H9 (cell line): ENCODE measurements at regions not wholly inside any gene's neighbourhood (a gene's known extent, or its start where the extent isn't known, plus 50 kb on each side); places are given as distances from the start of the nearest gene placed in this dataset.

Experiments used
- DNase-seq: peaks from one replicate; pipeline ENCODE4 v3.0.0-alpha.2; 2017
- H2AFZ ChIP-seq: one replicate; pipeline ENCODE4 v1.6.1; 2013; ENCODE audit warnings: mild to moderate bottlenecking, low read length, control low read depth, moderate library complexity
- H2AK5ac ChIP-seq: 2 replicates; pipeline ENCODE4 v1.6.1; 2013; ENCODE audit warnings: low read length, control low read depth, mixed read lengths; ENCODE audit not compliant: insufficient read length
- H2BK120ac ChIP-seq: one replicate; pipeline ENCODE4 v1.6.1; 2013; ENCODE audit warnings: low read depth, mild to moderate bottlenecking, low read length, control low read depth, inconsistent platforms; ENCODE audit not compliant: poor library complexity, severe bottlenecking
- H2BK12ac ChIP-seq: 2 replicates; pipeline ENCODE4 v1.6.1; 2013; ENCODE audit warnings: low read length, control low read depth, mixed read lengths, low read depth; ENCODE audit not compliant: insufficient read length
- H2BK15ac ChIP-seq: 2 replicates; pipeline ENCODE4 v1.6.1; 2013; ENCODE audit warnings: low read depth, low read length, control low read depth
- H2BK20ac ChIP-seq: one replicate; pipeline ENCODE4 v1.6.1; 2013; ENCODE audit warnings: low read depth, mild to moderate bottlenecking, low read length, control low read depth, inconsistent platforms; ENCODE audit not compliant: poor library complexity, severe bottlenecking
- H2BK5ac ChIP-seq: 2 replicates; pipeline ENCODE4 v1.6.1; 2013; ENCODE audit warnings: low read length, control low read depth, mixed read lengths; ENCODE audit not compliant: insufficient read length
- H3K14ac ChIP-seq: 2 replicates; pipeline ENCODE4 v1.6.1; 2013; ENCODE audit warnings: low read length, control low read depth; ENCODE audit not compliant: insufficient read depth
- H3K18ac ChIP-seq: 2 replicates; pipeline ENCODE4 v1.6.1; 2013; ENCODE audit warnings: low read depth, mild to moderate bottlenecking, mixed read lengths, low read length, control low read depth; ENCODE audit not compliant: insufficient read length
- H3K23ac ChIP-seq: 2 replicates; pipeline ENCODE4 v1.6.1; 2013; ENCODE audit warnings: low read length, control low read depth, mixed read lengths, low read depth; ENCODE audit not compliant: insufficient read length
- H3K23me2 ChIP-seq: 2 replicates; pipeline ENCODE4 v1.6.1; 2013; ENCODE audit warnings: low read depth, mild to moderate bottlenecking, mixed read lengths, low read length, control low read depth; ENCODE audit not compliant: insufficient read length, poor library complexity, severe bottlenecking
- H3K27ac ChIP-seq: 2 replicates; pipeline ENCODE4 v1.5.1; 2013; ENCODE audit warnings: low read length, control low read depth, mixed read lengths, low read depth; ENCODE audit not compliant: insufficient read length
- H3K27me3 ChIP-seq: 2 replicates; pipeline ENCODE4 v1.6.1; 2013; ENCODE audit warnings: low read length, control low read depth, inconsistent platforms; ENCODE audit not compliant: insufficient read depth
- H3K4ac ChIP-seq: 2 replicates; pipeline ENCODE4 v1.6.1; 2013; ENCODE audit warnings: low read depth, mild to moderate bottlenecking, control low read depth, inconsistent platforms, low read length, moderate library complexity
- H3K4me1 ChIP-seq: 2 replicates; pipeline ENCODE4 v1.6.1; 2013; ENCODE audit warnings: low read length, control low read depth, inconsistent platforms; ENCODE audit not compliant: insufficient read depth
- H3K4me2 ChIP-seq: 2 replicates; pipeline ENCODE4 v1.6.1; 2013; ENCODE audit warnings: low read length, control low read depth, mixed read lengths; ENCODE audit not compliant: insufficient read length, insufficient read depth
- H3K56ac ChIP-seq: 2 replicates; pipeline ENCODE4 v1.6.1; 2013; ENCODE audit warnings: low read depth, mild to moderate bottlenecking, mixed read lengths, low read length, control low read depth; ENCODE audit not compliant: insufficient read length
- H3K79me1 ChIP-seq: 2 replicates; pipeline ENCODE4 v1.6.1; 2013; ENCODE audit warnings: low read depth, mild to moderate bottlenecking, moderate library complexity, low read length, control low read depth, inconsistent platforms; ENCODE audit not compliant: insufficient read depth, poor library complexity, severe bottlenecking
- H3K79me2 ChIP-seq: 2 replicates; pipeline ENCODE4 v1.6.1; 2013; ENCODE audit warnings: low read length, control low read depth, inconsistent platforms; ENCODE audit not compliant: insufficient read depth
- H3K9ac ChIP-seq: 2 replicates; pipeline ENCODE4 v1.6.1; 2013; ENCODE audit warnings: low read length, control low read depth, mixed read lengths; ENCODE audit not compliant: insufficient read length; ENCODE audit errors: extremely low read depth
- H3K9me3 ChIP-seq: one replicate; pipeline ENCODE4 v1.6.1; 2013; ENCODE audit warnings: low read depth, low read length, inconsistent platforms; ENCODE audit not compliant: control insufficient read depth
- H3T11ph ChIP-seq: one replicate; pipeline ENCODE4 v1.6.1; 2013; ENCODE audit warnings: mild to moderate bottlenecking, low read length, control low read depth, inconsistent platforms
- H4K20me1 ChIP-seq: one replicate; pipeline ENCODE4 v1.6.1; 2013; ENCODE audit not compliant: control insufficient read depth, insufficient read length, insufficient read depth
- H4K5ac ChIP-seq: 2 replicates; pipeline ENCODE4 v1.6.1; 2013; ENCODE audit warnings: low read depth, mild to moderate bottlenecking, mixed read lengths, low read length, control low read depth; ENCODE audit not compliant: insufficient read length
- H4K8ac ChIP-seq: replicated peaks from 2 replicates; pipeline ENCODE4 v1.6.1; 2013; ENCODE audit warnings: low read length, control low read depth, mixed read lengths, low read depth; ENCODE audit not compliant: insufficient read length
- H4K91ac ChIP-seq: 2 replicates; pipeline ENCODE4 v1.6.1; 2013; ENCODE audit warnings: low read depth, mild to moderate bottlenecking, moderate library complexity, mixed read lengths, low read length, control low read depth; ENCODE audit not compliant: insufficient read length
- H3K27ac Mint-ChIP-seq, 3 experiments: 2 replicates in 2 of 3; 3 replicates in 1 of 3; pipeline ENCODE4 v1.8.0; 2020 to 2021; ENCODE audit warnings: mixed read lengths in 3 of 3, mild to moderate bottlenecking in 1 of 3, moderate library complexity in 1 of 3
- H3K27me3 Mint-ChIP-seq: 2 replicates; pipeline ENCODE4 v1.8.0; 2021; ENCODE audit warnings: low read depth, mild to moderate bottlenecking, moderate library complexity, mixed read lengths
- H3K36me3 Mint-ChIP-seq, 3 experiments: 2 replicates in 2 of 3; 3 replicates in 1 of 3; pipeline ENCODE4 v1.8.0; 2020 to 2021; ENCODE audit warnings: low read depth in 3 of 3, mixed read lengths in 3 of 3; ENCODE audit not compliant: insufficient read depth in 1 of 3
- H3K4me1 Mint-ChIP-seq, 2 experiments: 2 replicates each; pipeline ENCODE4 v1.8.0; 2020; ENCODE audit warnings: mixed read lengths in 2 of 2
- H3K4me3 Mint-ChIP-seq, 2 experiments: 2 replicates in 1 of 2; 3 replicates in 1 of 2; pipeline ENCODE4 v1.8.0; 2020 to 2021; ENCODE audit warnings: mild to moderate bottlenecking in 2 of 2, mixed read lengths in 2 of 2, moderate library complexity in 1 of 2
- H3K9me3 Mint-ChIP-seq, 2 experiments: 2 replicates in 1 of 2; 3 replicates in 1 of 2; pipeline ENCODE4 v1.8.0; 2020; ENCODE audit warnings: mild to moderate bottlenecking in 2 of 2, mixed read lengths in 2 of 2, moderate library complexity in 1 of 2
- CTCF ChIP-seq: fragments of 200-600 bp; sonication (generic); conservative IDR thresholded peaks from 3 replicates; pipeline ENCODE4 v1.8.0; 2021; ENCODE audit warnings: antibody characterized with exemption, mild to moderate bottlenecking
- WGBS: extraction: QIAGEN DNeasy Blood & Tissue Kit; methylation state at CpG from one replicate; pipeline ENCODE4 v1.1.7; 2013; ENCODE audit warnings: missing lambda C conversion rate, low lambda C conversion rate, mixed read lengths; ENCODE audit not compliant: insufficient read length; ENCODE audit errors: extremely low coverage; 5-methylcytosine and 5-hydroxymethylcytosine counted together

GRCh38 chr3:632571-633170 is 436.1 kb downstream of the CHL1 start:
- Histone ChIP-seq H2AK5ac (no peak overlapping the region), H3K79me1 (no peaks in the 10 kb centered on the region), H3T11ph (no peak overlapping the region), H3K27ac (no peak overlapping the region), H3K14ac (no peak overlapping the region), H3K4me2 (no peak overlapping the region), H2BK120ac (no peak overlapping the region), H3K27me3 (no peaks in the 10 kb centered on the region), H3K4me1 (no peaks in the 10 kb centered on the region), H3K23ac (no peak overlapping the region), H3K9ac (no peak overlapping the region), H4K20me1 (no peaks in the 10 kb centered on the region), H3K18ac (no peak overlapping the region), H4K5ac (no peak overlapping the region), H3K56ac (no peak overlapping the region), H3K4ac (no peak overlapping the region), H2BK5ac (no peak overlapping the region), H2BK15ac (no peak overlapping the region), H3K23me2 (no peaks in the 10 kb centered on the region), H3K9me3 (no peaks in the 10 kb centered on the region), H2AFZ (no peak overlapping the region), H3K79me2 (no peaks in the 10 kb centered on the region), H2BK12ac (no peak overlapping the region), H4K91ac (no peak overlapping the region), H2BK20ac (no peak overlapping the region), H4K8ac (no peak overlapping the region)
- Mint-ChIP-seq H3K36me3 (no peaks in the 10 kb centered on the region), H3K9me3 (no peaks in the 10 kb centered on the region), H3K27ac (no peak overlapping the region), H3K4me1 (no peaks in the 10 kb centered on the region), H3K4me3 (no peak overlapping the region), H3K27me3 (peaks cover 2% of the 10 kb centered on the region)
- DNase-seq = peak; percentile 76
- no CpG with 5 or more reads among the region's 10 CpGs for WGBS
- TF ChIP-seq CTCF = peak; percentile 82
